GM18867 (cell line): ENCODE measurements at regions not wholly inside any gene's neighbourhood (a gene's known extent, or its start where the extent isn't known, plus 50 kb on each side); places are given as distances from the start of the nearest gene placed in this dataset.
A peak's percentile ranks its signal among the peaks of the same experiment; 100 is the strongest.

Experiments used
- ATAC-seq: cut with Tn5 transposase; IDR thresholded peaks from one replicate; pipeline ENCODE4 v1.9.1; 2021; ENCODE audit warnings: mild to moderate bottlenecking, moderate library complexity; ENCODE audit not compliant: unreplicated experiment

GRCh38 chr4:120977435-120977997 lies 55.0 kb upstream of the PRDM5 start:
- peak; percentile 96 for ATAC-seq

GRCh38 chr4:120973207-120973606 lies 50.7 kb upstream of the PRDM5 start:
- no peak for ATAC-seq
